HG03039 (cell line): ENCODE measurements at regions not wholly inside any gene's neighbourhood (a gene's known extent, or its start where the extent isn't known, plus 50 kb on each side); places are given as distances from the start of the nearest gene placed in this dataset.
"Not testable (repeated sequence)": the region's sequence is repeated elsewhere in the genome, so short reads cannot be mapped to it uniquely, and the experiment has no call there.

Experiments used
- ATAC-seq: cut with Tn5 transposase; IDR thresholded peaks from one replicate; pipeline ENCODE4 v1.9.1; 2021; ENCODE audit warnings: mild to moderate bottlenecking, moderate library complexity; ENCODE audit not compliant: unreplicated experiment

GRCh38 chr12:70069221-70070105 is 173.8 kb upstream of the CNOT2 start:
- ATAC-seq, result no peak

- no peak for ATAC-seq
Measured at GRCh38 chr12:70070494-70071007, 172.7 kb upstream of the CNOT2 start.

- no peak for ATAC-seq
Measured at GRCh38 chr12:70074510-70074909, 168.7 kb upstream of the CNOT2 start.

GRCh38 chr12:70077441-70077840 is 165.8 kb upstream of the CNOT2 start:
- no peak for ATAC-seq

- ATAC-seq, result no peak
Measured at GRCh38 chr12:70078161-70078560, 165.1 kb upstream of the CNOT2 start.

- ATAC-seq, result no peak
Measured at GRCh38 chr12:70080566-70080965, 162.7 kb upstream of the CNOT2 start.

GRCh38 chr12:70082997-70083676 is 160.1 kb upstream of the CNOT2 start:
- no peak for ATAC-seq

GRCh38 chr12:70083677-70084020 is 159.6 kb upstream of the CNOT2 start:
- ATAC-seq, result no peak

- ATAC-seq, result not testable (repeated sequence)
Measured at GRCh38 chr12:70086372-70086771, 156.9 kb upstream of the CNOT2 start.

GRCh38 chr12:70091021-70091521 is 152.2 kb upstream of the CNOT2 start:
- ATAC-seq, result no peak

- no peak for ATAC-seq
Measured at GRCh38 chr12:70094467-70094866, 148.8 kb upstream of the CNOT2 start.

- ATAC-seq, result no peak
Measured at GRCh38 chr12:70096759-70097410, 146.3 kb upstream of the CNOT2 start.

GRCh38 chr12:70101064-70101463 is 142.2 kb upstream of the CNOT2 start:
- ATAC-seq, result no peak

GRCh38 chr12:70106347-70106746 is 136.9 kb upstream of the CNOT2 start:
- no peak for ATAC-seq

- ATAC-seq, result no peak
Measured at GRCh38 chr12:70110085-70110484, 133.1 kb upstream of the CNOT2 start.

GRCh38 chr12:70117670-70118069 is 125.6 kb upstream of the CNOT2 start:
- no peak for ATAC-seq

- no peak for ATAC-seq
Measured at GRCh38 chr12:70120970-70121369, 122.3 kb upstream of the CNOT2 start.

- no peak for ATAC-seq
Measured at GRCh38 chr12:70121562-70121961, 121.7 kb upstream of the CNOT2 start.

- no peak for ATAC-seq
Measured at GRCh38 chr12:70122804-70123203, 120.4 kb upstream of the CNOT2 start.

- no peak for ATAC-seq
Measured at GRCh38 chr12:70149013-70149412, 94.2 kb upstream of the CNOT2 start.

- no peak for ATAC-seq
Measured at GRCh38 chr12:70149665-70150064, 93.6 kb upstream of the CNOT2 start.
